ENCODE measurements at regions not wholly inside any gene's neighbourhood (a gene's known extent, or its start where the extent isn't known, plus 50 kb on each side); places are given as distances from the start of the nearest gene placed in this dataset.

DNA sequence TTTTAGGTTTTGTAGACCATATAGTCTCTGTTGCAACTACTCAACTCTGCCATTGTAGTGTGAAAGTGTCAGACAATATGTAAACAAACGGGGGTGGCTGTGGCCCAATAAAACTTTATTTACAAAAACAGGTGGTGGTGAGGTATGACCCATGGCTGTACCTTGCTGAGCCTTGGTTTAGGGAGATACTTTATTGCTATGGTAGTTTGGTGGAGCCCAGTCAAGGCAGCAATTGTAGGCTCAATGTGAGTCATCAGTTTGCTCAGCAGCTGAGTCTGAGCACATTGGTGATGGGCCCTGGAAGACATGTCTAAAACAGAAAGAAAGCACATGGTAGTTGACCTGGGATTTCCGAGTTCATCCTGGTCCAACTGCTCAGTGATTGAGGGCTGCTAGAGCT, 242.5 kb downstream of the REEP3 start:
- TF ChIP-seq, protein P1, sequence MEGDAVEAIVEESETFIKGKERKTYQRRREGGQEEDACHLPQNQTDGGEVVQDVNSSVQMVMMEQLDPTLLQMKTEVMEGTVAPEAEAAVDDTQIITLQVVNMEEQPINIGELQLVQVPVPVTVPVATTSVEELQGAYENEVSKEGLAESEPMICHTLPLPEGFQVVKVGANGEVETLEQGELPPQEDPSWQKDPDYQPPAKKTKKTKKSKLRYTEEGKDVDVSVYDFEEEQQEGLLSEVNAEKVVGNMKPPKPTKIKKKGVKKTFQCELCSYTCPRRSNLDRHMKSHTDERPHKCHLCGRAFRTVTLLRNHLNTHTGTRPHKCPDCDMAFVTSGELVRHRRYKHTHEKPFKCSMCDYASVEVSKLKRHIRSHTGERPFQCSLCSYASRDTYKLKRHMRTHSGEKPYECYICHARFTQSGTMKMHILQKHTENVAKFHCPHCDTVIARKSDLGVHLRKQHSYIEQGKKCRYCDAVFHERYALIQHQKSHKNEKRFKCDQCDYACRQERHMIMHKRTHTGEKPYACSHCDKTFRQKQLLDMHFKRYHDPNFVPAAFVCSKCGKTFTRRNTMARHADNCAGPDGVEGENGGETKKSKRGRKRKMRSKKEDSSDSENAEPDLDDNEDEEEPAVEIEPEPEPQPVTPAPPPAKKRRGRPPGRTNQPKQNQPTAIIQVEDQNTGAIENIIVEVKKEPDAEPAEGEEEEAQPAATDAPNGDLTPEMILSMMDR (IDR thresholded peaks at IDR 0.05): no peak
- TF ChIP-seq POLR2A (IDR thresholded peaks at IDR 0.05): no peak

Data from body of pancreas (tissue), 4 donors.